Omental fat pad (tissue), 3 donors: ENCODE measurements at regions not wholly inside any gene's neighbourhood (a gene's known extent, or its start where the extent isn't known, plus 50 kb on each side); places are given as distances from the start of the nearest gene placed in this dataset.

ENCODE experiments used
- ATAC-seq: fragments of 150-250 bp; one replicate; pipeline ENCODE4 v1.9.1; 2016; ENCODE audit warnings: mild to moderate bottlenecking, moderate library complexity; ENCODE audit not compliant: low FRiP score
- DNase-seq: peaks from one replicate; pipeline ENCODE4 v3.0.0-alpha.2; 2019; ENCODE audit warnings: low spot score
- TF ChIP-seq, protein P1 (sequence below), 3 donors: fragments of 450-650 bp; IDR thresholded peaks; one replicate each; pipeline ENCODE4 v1.5.1; 2016 to 2017; ENCODE audit warnings: antibody characterized with exemption in 3 of 3, mild to moderate bottlenecking in 3 of 3, moderate library complexity in 2 of 3

DNA sequence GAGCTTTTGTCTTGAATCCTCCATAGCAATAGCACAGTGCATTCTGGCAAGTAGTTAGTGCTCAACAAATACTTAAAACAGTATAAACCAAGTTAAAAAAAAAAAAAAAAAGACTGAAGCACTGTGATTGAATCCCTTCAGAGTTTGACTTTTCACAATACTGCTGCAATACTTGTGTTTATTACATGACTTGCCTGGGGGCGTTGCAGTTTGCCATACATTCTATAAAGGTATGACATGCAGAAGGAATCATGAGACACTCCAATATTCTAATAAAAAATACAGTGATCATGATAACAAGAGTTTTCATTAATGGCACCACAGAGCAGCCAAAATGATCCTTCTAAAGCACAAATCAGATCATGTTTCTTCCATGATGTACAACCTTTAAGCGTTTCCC lies 205.0 kb upstream of the CDKN3 start:
- TF ChIP-seq, protein P1, sequence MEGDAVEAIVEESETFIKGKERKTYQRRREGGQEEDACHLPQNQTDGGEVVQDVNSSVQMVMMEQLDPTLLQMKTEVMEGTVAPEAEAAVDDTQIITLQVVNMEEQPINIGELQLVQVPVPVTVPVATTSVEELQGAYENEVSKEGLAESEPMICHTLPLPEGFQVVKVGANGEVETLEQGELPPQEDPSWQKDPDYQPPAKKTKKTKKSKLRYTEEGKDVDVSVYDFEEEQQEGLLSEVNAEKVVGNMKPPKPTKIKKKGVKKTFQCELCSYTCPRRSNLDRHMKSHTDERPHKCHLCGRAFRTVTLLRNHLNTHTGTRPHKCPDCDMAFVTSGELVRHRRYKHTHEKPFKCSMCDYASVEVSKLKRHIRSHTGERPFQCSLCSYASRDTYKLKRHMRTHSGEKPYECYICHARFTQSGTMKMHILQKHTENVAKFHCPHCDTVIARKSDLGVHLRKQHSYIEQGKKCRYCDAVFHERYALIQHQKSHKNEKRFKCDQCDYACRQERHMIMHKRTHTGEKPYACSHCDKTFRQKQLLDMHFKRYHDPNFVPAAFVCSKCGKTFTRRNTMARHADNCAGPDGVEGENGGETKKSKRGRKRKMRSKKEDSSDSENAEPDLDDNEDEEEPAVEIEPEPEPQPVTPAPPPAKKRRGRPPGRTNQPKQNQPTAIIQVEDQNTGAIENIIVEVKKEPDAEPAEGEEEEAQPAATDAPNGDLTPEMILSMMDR (IDR thresholded peaks at IDR 0.05), result no peak
- no peak for ATAC-seq
- no peak for DNase-seq

DNA sequence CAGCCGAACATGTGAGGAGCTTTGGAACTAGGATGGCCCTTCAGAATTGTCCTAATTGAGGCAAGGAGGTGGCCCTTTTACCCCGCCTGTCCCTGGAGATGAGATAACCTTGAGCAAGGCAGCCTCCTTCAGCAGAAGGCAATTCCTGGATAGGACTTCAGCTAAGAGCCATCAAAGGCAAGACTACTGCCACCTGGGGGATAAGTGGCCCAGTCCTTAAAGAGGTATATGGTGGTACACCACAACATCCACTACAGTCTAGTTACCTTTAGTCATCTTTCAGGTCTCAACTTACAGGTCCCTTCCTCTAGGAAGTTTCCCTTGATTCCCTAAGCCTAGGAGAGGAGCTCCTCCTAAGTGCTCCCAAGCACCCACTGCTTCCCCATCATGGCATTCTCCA lies 204.2 kb upstream of the CDKN3 start:
- TF ChIP-seq, protein P1 (IDR thresholded peaks at IDR 0.05), result no peak
- DNase-seq (no peak), ATAC-seq (no peak)

DNA sequence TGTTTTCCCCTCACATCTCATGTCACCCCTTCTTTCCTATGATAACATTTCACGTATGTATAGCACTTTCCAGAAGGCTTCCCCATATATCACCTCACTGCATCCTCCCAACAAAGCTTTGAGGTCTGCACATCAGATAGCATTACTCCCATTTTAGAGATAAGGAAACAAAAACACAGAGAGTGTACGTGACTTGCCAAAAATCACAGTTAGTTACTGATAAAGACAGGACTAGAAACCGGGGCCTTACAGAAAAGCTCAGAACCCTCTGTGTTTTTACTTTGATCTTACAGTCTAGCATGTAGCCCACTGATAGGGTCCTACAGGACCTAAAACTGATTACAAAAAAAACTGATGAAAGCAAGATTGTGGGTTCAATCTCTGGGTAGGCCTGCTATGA lies 202.9 kb upstream of the CDKN3 start:
- TF ChIP-seq, protein P1 (IDR thresholded peaks at IDR 0.05), result no peak
- ATAC-seq, result no peak
- no peak for DNase-seq

DNA sequence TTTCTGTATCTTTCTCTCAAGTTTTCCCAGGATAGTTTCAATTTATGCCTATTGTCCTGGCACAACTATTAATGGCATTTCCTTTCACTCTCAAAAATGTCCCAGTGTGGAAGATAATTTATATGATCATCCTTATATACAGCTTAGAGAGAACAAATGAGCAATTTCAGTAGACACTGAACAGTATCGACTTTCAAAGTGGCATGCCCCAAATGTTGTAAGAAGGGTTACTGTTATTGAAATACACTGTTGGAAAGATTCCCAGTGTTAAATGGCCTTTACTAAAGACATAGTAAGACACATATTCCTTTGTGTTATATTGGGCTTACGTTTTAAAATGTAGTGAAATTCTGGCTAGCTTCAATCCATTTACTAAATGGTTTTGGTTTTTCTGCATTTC lies 202.3 kb upstream of the CDKN3 start:
- TF ChIP-seq, protein P1 (IDR thresholded peaks at IDR 0.05), result no peak
- DNase-seq (no peak), ATAC-seq (no peak)

DNA sequence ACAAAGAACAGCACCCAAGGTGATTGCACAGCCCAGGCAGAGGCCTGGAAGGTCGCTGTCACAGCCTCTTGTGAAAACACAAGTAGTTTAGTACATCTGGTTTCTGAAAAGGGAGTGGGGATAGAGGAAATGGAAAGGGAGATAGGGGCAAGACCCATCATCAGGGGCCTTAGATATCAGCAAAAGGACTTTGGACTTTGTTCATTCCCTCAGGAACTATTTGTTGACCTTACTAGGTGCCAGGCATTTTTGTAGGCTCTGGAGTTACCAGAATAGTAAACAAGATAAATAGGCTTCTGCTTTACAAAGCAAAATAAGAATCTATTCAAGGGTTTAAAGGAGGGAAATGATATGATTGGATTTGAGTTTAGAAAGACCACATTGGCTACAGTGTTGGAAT lies 199.4 kb upstream of the CDKN3 start:
- TF ChIP-seq, protein P1 (IDR thresholded peaks at IDR 0.05), result no peak
- ATAC-seq (no peak), DNase-seq (no peak)

DNA sequence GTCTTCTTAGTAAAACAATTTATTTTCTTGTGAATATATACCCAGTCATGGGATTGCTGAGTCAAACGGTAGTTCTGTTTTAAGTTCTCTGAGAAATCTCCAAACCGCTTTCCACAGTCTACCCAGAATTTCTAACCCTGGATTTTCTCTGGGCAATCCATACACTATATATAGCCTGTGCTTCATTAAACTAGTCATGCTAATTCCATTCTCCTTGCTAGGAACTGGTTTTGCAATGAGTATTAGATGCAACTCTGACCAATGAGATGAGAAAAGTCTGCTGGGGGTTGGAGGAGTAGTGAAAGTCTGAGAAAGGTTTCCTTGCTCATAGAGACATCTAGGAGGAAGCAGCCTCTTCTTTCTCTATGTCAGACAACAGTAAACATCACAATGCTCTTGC lies 196.1 kb upstream of the CDKN3 start:
- DNase-seq (no peak), ATAC-seq (no peak)
- TF ChIP-seq, protein P1 (IDR thresholded peaks at IDR 0.05), result no peak

DNA sequence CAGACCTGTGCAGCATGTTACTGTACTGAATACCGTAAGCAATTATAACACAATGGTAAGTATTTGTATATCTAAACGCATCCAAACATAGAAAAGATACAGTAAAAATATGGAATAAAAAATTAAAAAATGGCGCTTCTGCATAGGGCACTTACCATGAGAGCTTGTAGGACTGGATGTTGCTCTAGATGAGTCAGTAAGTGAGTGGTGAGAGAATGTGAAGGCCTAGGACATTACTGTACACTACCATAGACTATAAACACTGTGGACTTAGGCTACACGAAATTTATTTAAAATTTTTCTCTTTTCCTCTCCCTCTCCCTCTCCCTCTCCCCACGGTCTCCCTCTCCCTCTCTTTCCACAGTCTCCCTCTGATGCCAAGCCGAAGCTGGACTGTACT lies 194.5 kb upstream of the CDKN3 start:
- no peak for DNase-seq
- TF ChIP-seq, protein P1 (IDR thresholded peaks at IDR 0.05), result no peak
- ATAC-seq, result no peak
